ENCODE measurements at regions not wholly inside any gene's neighbourhood (a gene's known extent, or its start where the extent isn't known, plus 50 kb on each side); places are given as distances from the start of the nearest gene placed in this dataset.
"Not testable (repeated sequence)": the region's sequence is repeated elsewhere in the genome, so short reads cannot be mapped to it uniquely, and the experiment has no call there.

- DNase-seq (no peak), ATAC-seq (no peak)
- Histone ChIP-seq H3K4me1 (peaks cover 3% of the 10 kb centered on the region), H3K36me3 (no peaks in the 10 kb centered on the region), H3K27ac (no peak overlapping the region), H3K9me3 (no peaks in the 10 kb centered on the region), H3K27me3 (no peaks in the 10 kb centered on the region), H3K4me3 (no peak overlapping the region)
- TF ChIP-seq CTCF (IDR thresholded peaks at IDR 0.05): no peak
- intact Hi-C loops (cut with DNase I): no loop called here
Measured at GRCh38 chr18:10147752-10148151, 233.9 kb downstream of the VAPA start.

GRCh38 chr18:10148189-10148929 lies 234.5 kb downstream of the VAPA start:
- H3K4me1 ChIP-seq: peaks cover 3% of the 10 kb centered on the region
- intact Hi-C loops (cut with DNase I): no loop called here
- ATAC-seq: no peak
- no peak overlapping the region for H3K27ac ChIP-seq
- no peaks in the 10 kb centered on the region for H3K9me3 ChIP-seq
- DNase-seq: no peak
- H3K36me3 ChIP-seq: no peaks in the 10 kb centered on the region
- H3K27me3 ChIP-seq: no peaks in the 10 kb centered on the region
- TF ChIP-seq CTCF (IDR thresholded peaks at IDR 0.05): no peak
- no peak overlapping the region for H3K4me3 ChIP-seq

GRCh38 chr18:10149768-10150556 lies 236.1 kb downstream of the VAPA start:
- no peaks in the 10 kb centered on the region for H3K9me3 ChIP-seq
- TF ChIP-seq CTCF (IDR thresholded peaks at IDR 0.05): no peak
- no peaks in the 10 kb centered on the region for H3K4me1 ChIP-seq
- no peak overlapping the region for H3K4me3 ChIP-seq
- no peaks in the 10 kb centered on the region for H3K36me3 ChIP-seq
- H3K27me3 ChIP-seq: no peaks in the 10 kb centered on the region
- intact Hi-C loops (cut with DNase I): no loop called here
- no peak overlapping the region for H3K27ac ChIP-seq
- DNase-seq (no peak), ATAC-seq (no peak)

GRCh38 chr18:10150576-10150975 lies 236.8 kb downstream of the VAPA start:
- DNase-seq; H3K4me1 ChIP-seq; H3K9me3 ChIP-seq; intact Hi-C loops (cut with DNase I); H3K36me3 ChIP-seq; ATAC-seq; H3K27me3 ChIP-seq; H3K27ac ChIP-seq; H3K4me3 ChIP-seq: not testable (repeated sequence)

- ATAC-seq: no peak
- no peak for DNase-seq
- H3K27ac ChIP-seq: no peak overlapping the region
- no peaks in the 10 kb centered on the region for H3K9me3 ChIP-seq
- H3K36me3 ChIP-seq: no peaks in the 10 kb centered on the region
- H3K4me1 ChIP-seq: no peaks in the 10 kb centered on the region
- no peaks in the 10 kb centered on the region for H3K27me3 ChIP-seq
- no peak for TF ChIP-seq CTCF (IDR thresholded peaks at IDR 0.05)
- no peak overlapping the region for H3K4me3 ChIP-seq
- intact Hi-C loops (cut with DNase I): no loop called here
Measured at GRCh38 chr18:10152475-10152874, 238.7 kb downstream of the VAPA start.
